ENCODE measurements at regions not wholly inside any gene's neighbourhood (a gene's known extent, or its start where the extent isn't known, plus 50 kb on each side); places are given as distances from the start of the nearest gene placed in this dataset.

DNA sequence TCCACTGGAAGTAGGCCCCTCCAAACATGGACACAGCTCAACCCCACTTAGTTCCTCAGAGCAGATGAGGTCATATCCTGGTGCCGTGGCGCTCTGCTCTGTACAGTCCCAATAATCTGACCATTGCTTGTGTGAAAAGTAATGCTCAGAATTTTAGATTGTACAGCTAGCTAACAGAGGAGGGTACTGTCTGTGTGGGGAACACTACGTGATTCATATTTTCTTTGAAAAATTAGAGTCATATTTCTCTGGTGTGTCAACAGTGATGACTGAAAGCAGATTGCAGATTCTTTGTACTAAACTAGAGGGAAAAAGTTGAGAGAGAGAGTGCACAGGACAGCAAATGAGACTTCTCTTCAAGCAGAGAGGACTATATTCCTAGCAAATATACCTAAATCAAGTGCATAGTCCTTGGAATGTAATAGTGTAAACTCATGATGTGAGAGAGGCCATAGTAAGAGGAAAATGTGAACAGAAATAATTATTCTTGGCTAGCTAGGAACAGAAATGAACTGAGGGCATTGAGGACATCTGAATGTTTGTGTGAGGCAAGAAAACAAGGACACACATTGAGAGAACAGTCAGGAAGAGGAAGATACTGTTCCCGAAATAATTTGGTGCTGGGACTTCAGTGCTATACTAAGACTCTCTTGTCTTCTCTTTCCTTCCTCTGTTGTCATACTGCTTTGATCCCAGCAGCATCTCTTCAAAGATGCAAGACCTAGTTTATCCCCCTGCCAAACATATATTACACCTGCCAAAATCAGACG is 157.0 kb upstream of the RND3 start:
- Histone ChIP-seq H4K20me1 (replicated peaks; ENCODE audit: insufficient read depth) (no peaks in the 10 kb centered on the region), H3K27ac (ENCODE audit: low read depth) (no peak overlapping the region), H3K4me1 (ENCODE audit: insufficient read depth) (peaks cover 7% of the 10 kb centered on the region; the same call in 1 of the 2 replicates), H3K4me2 (no peak overlapping the region), H2AFZ (no peak overlapping the region), H3K4me3 (no peak overlapping the region), H3K9me2 (ENCODE audit: insufficient read depth) (peaks cover 12% of the 10 kb centered on the region), H3K27me3 (ENCODE audit: insufficient read depth) (no peaks in the 10 kb centered on the region), H3F3A (replicated peaks; ENCODE audit: low read depth) (no peaks in the 10 kb centered on the region), H3K79me2 (replicated peaks; ENCODE audit: insufficient read depth) (no peaks in the 10 kb centered on the region), H3K36me3 (ENCODE audit: insufficient read depth) (no peaks in the 10 kb centered on the region)
- Mint-ChIP-seq H3K27me3 (ENCODE audit: insufficient read depth, low read depth, poor library complexity) (no peaks in the 10 kb centered on the region), H3K27ac (no peak overlapping the region), H3K4me1 (peaks cover 19% of the 10 kb centered on the region), H3K4me3 (no peak overlapping the region), H3K9me3 (no peaks in the 10 kb centered on the region), H3K36me3 (ENCODE audit: low read depth) (no peaks in the 10 kb centered on the region; the same call in 2 of the 3 replicates)
- TF ChIP-seq, protein P1, sequence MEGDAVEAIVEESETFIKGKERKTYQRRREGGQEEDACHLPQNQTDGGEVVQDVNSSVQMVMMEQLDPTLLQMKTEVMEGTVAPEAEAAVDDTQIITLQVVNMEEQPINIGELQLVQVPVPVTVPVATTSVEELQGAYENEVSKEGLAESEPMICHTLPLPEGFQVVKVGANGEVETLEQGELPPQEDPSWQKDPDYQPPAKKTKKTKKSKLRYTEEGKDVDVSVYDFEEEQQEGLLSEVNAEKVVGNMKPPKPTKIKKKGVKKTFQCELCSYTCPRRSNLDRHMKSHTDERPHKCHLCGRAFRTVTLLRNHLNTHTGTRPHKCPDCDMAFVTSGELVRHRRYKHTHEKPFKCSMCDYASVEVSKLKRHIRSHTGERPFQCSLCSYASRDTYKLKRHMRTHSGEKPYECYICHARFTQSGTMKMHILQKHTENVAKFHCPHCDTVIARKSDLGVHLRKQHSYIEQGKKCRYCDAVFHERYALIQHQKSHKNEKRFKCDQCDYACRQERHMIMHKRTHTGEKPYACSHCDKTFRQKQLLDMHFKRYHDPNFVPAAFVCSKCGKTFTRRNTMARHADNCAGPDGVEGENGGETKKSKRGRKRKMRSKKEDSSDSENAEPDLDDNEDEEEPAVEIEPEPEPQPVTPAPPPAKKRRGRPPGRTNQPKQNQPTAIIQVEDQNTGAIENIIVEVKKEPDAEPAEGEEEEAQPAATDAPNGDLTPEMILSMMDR (conservative IDR thresholded peaks at IDR 0.05; ENCODE audit: low read depth in 2 of 2): no peak
- no peak for ATAC-seq
- no peak for DNase-seq (ENCODE audit: low spot score)

DNA sequence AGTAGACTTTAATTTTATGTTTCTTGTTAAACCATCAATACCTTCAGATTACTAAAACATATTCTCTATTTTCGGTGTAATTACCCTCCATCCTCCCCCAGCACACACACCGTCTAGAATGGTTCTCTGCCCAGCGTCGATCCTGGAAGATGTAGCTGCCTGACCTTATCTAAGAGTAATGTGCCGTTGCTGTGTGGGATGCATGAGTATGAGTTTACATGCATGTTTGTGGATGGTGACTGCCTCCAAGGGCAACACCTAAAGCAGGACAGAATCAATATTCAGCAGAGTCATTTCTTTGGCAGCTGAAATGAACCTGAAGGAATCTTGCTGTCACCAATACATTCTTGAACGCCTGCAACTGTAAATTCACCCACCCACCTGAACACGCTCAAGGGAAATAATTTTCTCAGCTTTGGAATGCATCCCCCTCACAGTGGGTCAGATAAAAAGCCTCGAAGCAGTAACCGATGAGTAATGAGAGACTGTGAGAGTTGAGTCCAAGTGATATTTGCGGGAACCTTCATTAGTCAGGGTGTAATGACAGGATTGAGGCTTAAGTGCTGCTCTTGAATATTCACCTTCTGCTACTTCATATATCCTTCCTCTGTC is 155.8 kb upstream of the RND3 start:
- no peak overlapping the region for H3K4me2 ChIP-seq
- H3K4me3 ChIP-seq: no peak overlapping the region
- peaks cover 12% of the 10 kb centered on the region for H3K9me2 ChIP-seq (ENCODE audit: insufficient read depth)
- peak overlapping the region; percentile 73; the same call in 1 of the 2 replicates for H2AFZ ChIP-seq
- H3K36me3 ChIP-seq (ENCODE audit: insufficient read depth): no peaks in the 10 kb centered on the region
- H3K4me1 Mint-ChIP-seq: peaks cover 19% of the 10 kb centered on the region
- no peaks in the 10 kb centered on the region for H3K9me3 Mint-ChIP-seq
- DNase-seq (ENCODE audit: low spot score) (no peak), ATAC-seq (no peak)
- no peaks in the 10 kb centered on the region for H3K27me3 Mint-ChIP-seq (ENCODE audit: insufficient read depth, low read depth, poor library complexity)
- H3K4me3 Mint-ChIP-seq: no peak overlapping the region
- H3K27ac Mint-ChIP-seq: no peak overlapping the region
- H3K27me3 ChIP-seq (ENCODE audit: insufficient read depth): no peaks in the 10 kb centered on the region
- peaks cover 6% of the 10 kb centered on the region; the same call in 1 of the 2 replicates for H3K4me1 ChIP-seq (ENCODE audit: insufficient read depth)
- H4K20me1 ChIP-seq (replicated peaks; ENCODE audit: insufficient read depth): no peaks in the 10 kb centered on the region
- no peaks in the 10 kb centered on the region; the same call in 2 of the 3 replicates for H3K36me3 Mint-ChIP-seq (ENCODE audit: low read depth)
- no peak overlapping the region for H3K27ac ChIP-seq (ENCODE audit: low read depth)
- no peaks in the 10 kb centered on the region for H3K79me2 ChIP-seq (replicated peaks; ENCODE audit: insufficient read depth)
- H3F3A ChIP-seq (replicated peaks; ENCODE audit: low read depth): no peaks in the 10 kb centered on the region
- TF ChIP-seq JUNB (IDR thresholded peaks at IDR 0.05; ENCODE audit: unreplicated experiment): no peak
- no peak for TF ChIP-seq ZNF331 (CRISPR knock-in tag; IDR thresholded peaks at IDR 0.05; ENCODE audit: low read depth)
- TF ChIP-seq, protein P1 (conservative IDR thresholded peaks at IDR 0.05; ENCODE audit: low read depth in 2 of 2): no peak
- TF ChIP-seq STAT1 (IDR thresholded peaks at IDR 0.05; ENCODE audit: unreplicated experiment): no peak
- no peak for TF ChIP-seq EZH2 (IDR thresholded peaks at IDR 0.05; ENCODE audit: low read depth, unreplicated experiment)
- no peak for TF ChIP-seq POLR2AphosphoS5 (IDR thresholded peaks at IDR 0.05; ENCODE audit: low read depth)
- TF ChIP-seq ZNF114 (CRISPR knock-in tag; IDR thresholded peaks at IDR 0.05): no peak
- no peak for TF ChIP-seq NANOG (IDR thresholded peaks at IDR 0.05; ENCODE audit: borderline replicate concordance)
- TF ChIP-seq, protein P2, sequence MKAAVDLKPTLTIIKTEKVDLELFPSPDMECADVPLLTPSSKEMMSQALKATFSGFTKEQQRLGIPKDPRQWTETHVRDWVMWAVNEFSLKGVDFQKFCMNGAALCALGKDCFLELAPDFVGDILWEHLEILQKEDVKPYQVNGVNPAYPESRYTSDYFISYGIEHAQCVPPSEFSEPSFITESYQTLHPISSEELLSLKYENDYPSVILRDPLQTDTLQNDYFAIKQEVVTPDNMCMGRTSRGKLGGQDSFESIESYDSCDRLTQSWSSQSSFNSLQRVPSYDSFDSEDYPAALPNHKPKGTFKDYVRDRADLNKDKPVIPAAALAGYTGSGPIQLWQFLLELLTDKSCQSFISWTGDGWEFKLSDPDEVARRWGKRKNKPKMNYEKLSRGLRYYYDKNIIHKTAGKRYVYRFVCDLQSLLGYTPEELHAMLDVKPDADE (IDR thresholded peaks at IDR 0.05): no peak

Measured in GM23338 (cell line).